SU-DHL-6 (cell line): ENCODE measurements at regions not wholly inside any gene's neighbourhood (a gene's known extent, or its start where the extent isn't known, plus 50 kb on each side); places are given as distances from the start of the nearest gene placed in this dataset.

ENCODE experiments used
- H2AFZ ChIP-seq: fragments of 200-600 bp; sonication (generic); 2 replicates; pipeline ENCODE4 v1.6.1; 2014; ENCODE audit warnings: low read depth, mild to moderate bottlenecking, moderate library complexity, mixed read lengths, antibody characterized with exemption, low read length; ENCODE audit not compliant: severe bottlenecking
- H3F3A ChIP-seq: fragments of 200-600 bp; shearing (Covaris generic); 2 replicates; pipeline ENCODE4 v1.6.0; 2016; ENCODE audit warnings: antibody characterized with exemption, mild to moderate bottlenecking; ENCODE audit not compliant: insufficient read depth
- H3K27ac ChIP-seq: fragments of 200-600 bp; sonication (generic); 2 replicates; pipeline ENCODE4 v1.5.1; 2016; ENCODE audit warnings: low read depth, mild to moderate bottlenecking, low read length, moderate library complexity, mixed read lengths
- H3K27me3 ChIP-seq: fragments of 200-600 bp; sonication (generic), shearing (Covaris generic); 2 replicates; pipeline ENCODE4 v1.6.0; 2014; ENCODE audit warnings: mild to moderate bottlenecking, low read length
- H3K36me3 ChIP-seq: fragments of 200-600 bp; sonication (generic); 2 replicates; pipeline ENCODE4 v1.6.1; 2014; ENCODE audit warnings: mild to moderate bottlenecking, low read length, mixed read lengths
- H3K4me2 ChIP-seq: fragments of 300-600, 200-600 bp; shearing (Covaris generic), sonication (generic); 2 replicates; pipeline ENCODE4 v1.6.0; 2014; ENCODE audit warnings: low read length, low read depth, mild to moderate bottlenecking; ENCODE audit not compliant: poor library complexity, severe bottlenecking
- H3K4me3 ChIP-seq: fragments of 200-600 bp; sonication (generic); 2 replicates; pipeline ENCODE4 v1.5.1; 2014; ENCODE audit warnings: antibody characterized with exemption, low read length, mild to moderate bottlenecking, mixed read lengths; ENCODE audit not compliant: insufficient read depth, poor library complexity, severe bottlenecking
- H3K79me2 ChIP-seq: fragments of 200-600 bp; sonication (generic); 2 replicates; pipeline ENCODE4 v1.6.1; 2014; ENCODE audit warnings: mild to moderate bottlenecking, low read length, moderate library complexity; ENCODE audit not compliant: insufficient read depth
- H3K9ac ChIP-seq: fragments of 200-600 bp; sonication (generic); 2 replicates; pipeline ENCODE4 v1.7.0; 2014; ENCODE audit warnings: mild to moderate bottlenecking, low read length
- H3K9me2 ChIP-seq: fragments of 200-600 bp; sonication (generic); replicated peaks from 2 replicates; pipeline ENCODE4 v1.6.1; 2014; ENCODE audit warnings: low read length; ENCODE audit not compliant: insufficient read depth
- H3K9me3 ChIP-seq: fragments of 200-600 bp; sonication (generic); 2 replicates; pipeline ENCODE4 v1.6.1; 2014; ENCODE audit warnings: low read length, mixed read lengths; ENCODE audit not compliant: insufficient read depth
- H4K20me1 ChIP-seq: fragments of 200-600 bp; sonication (generic); 2 replicates; pipeline ENCODE4 v1.6.1; 2014; ENCODE audit warnings: low read depth, mild to moderate bottlenecking, antibody characterized with exemption, low read length, moderate library complexity, mixed read lengths
- EZH2phosphoT487 ChIP-seq: fragments of 200-600 bp; sonication (generic), shearing (Covaris generic); conservative IDR thresholded peaks from 2 replicates; pipeline ENCODE4 v1.6.1; 2018; ENCODE audit warnings: mild to moderate bottlenecking, antibody characterized with exemption, low read length, moderate library complexity, mixed read lengths
- TF ChIP-seq, protein P1 (sequence below): fragments of 200-600 bp; sonication (generic); IDR thresholded peaks from one replicate; pipeline ENCODE4 v1.5.1; 2017; ENCODE audit warnings: antibody characterized with exemption, mild to moderate bottlenecking, low read length, moderate library complexity; ENCODE audit not compliant: insufficient read depth, poor library complexity, severe bottlenecking

DNA sequence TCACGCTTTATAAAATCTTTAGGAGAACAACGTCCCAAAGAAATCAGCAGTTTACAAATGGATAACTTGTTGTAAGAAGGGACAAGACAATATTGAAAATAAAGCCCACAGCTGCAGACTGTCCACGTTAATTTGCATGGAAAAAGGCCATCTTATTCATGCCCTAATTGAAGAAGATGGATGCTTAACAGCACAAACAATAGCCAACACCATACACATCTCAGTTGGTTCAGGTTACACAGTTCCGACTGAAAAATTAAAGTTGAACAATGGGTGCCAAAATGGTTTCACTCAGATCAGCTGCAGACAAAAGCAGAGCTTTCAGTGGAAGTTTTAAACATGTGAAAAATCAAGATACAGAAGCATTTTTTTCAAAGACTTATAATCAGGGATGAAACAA lies 314.2 kb downstream of the RAB38 start:
- no peak overlapping the region for H2AFZ ChIP-seq
- no peaks in the 10 kb centered on the region for H3K36me3 ChIP-seq
- no peaks in the 10 kb centered on the region for H3K79me2 ChIP-seq
- no peak overlapping the region for H3K4me2 ChIP-seq
- no peak for TF ChIP-seq EZH2phosphoT487
- TF ChIP-seq, protein P1, sequence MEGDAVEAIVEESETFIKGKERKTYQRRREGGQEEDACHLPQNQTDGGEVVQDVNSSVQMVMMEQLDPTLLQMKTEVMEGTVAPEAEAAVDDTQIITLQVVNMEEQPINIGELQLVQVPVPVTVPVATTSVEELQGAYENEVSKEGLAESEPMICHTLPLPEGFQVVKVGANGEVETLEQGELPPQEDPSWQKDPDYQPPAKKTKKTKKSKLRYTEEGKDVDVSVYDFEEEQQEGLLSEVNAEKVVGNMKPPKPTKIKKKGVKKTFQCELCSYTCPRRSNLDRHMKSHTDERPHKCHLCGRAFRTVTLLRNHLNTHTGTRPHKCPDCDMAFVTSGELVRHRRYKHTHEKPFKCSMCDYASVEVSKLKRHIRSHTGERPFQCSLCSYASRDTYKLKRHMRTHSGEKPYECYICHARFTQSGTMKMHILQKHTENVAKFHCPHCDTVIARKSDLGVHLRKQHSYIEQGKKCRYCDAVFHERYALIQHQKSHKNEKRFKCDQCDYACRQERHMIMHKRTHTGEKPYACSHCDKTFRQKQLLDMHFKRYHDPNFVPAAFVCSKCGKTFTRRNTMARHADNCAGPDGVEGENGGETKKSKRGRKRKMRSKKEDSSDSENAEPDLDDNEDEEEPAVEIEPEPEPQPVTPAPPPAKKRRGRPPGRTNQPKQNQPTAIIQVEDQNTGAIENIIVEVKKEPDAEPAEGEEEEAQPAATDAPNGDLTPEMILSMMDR = no peak
- H3K27me3 ChIP-seq = no peaks in the 10 kb centered on the region
- no peaks in the 10 kb centered on the region for H4K20me1 ChIP-seq
- no peaks in the 10 kb centered on the region for H3K9me2 ChIP-seq
- H3K27ac ChIP-seq = no peak overlapping the region
- no peak overlapping the region for H3K4me3 ChIP-seq
- H3K9ac ChIP-seq = no peak overlapping the region
- H3K9me3 ChIP-seq = no peaks in the 10 kb centered on the region
- no peaks in the 10 kb centered on the region for H3F3A ChIP-seq

DNA sequence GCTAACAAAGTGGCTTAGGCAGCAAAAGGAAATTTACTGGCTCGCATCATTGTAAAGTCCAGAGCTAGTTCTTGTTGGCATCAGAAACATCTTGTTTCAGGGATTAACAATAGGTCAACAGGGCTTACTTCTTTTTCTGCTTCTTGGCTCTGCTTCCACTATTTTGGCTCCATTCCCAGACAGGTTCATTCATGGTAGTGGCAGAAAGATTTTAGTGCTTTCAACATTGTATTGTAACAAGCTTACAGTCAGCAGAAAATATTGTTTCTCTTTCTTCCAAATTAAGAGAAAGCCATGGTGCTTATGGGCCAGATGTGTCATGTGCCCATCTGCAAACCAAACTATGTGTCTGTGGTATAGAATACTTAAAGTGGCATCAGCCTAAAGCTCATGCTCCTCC lies 315.6 kb downstream of the RAB38 start:
- no peaks in the 10 kb centered on the region for H3K27me3 ChIP-seq
- H3K9me3 ChIP-seq = no peaks in the 10 kb centered on the region
- H3K4me2 ChIP-seq = no peak overlapping the region
- TF ChIP-seq, protein P1 = no peak
- H2AFZ ChIP-seq = no peak overlapping the region
- H3K9ac ChIP-seq = no peak overlapping the region
- no peaks in the 10 kb centered on the region for H3F3A ChIP-seq
- no peaks in the 10 kb centered on the region for H3K79me2 ChIP-seq
- no peaks in the 10 kb centered on the region for H4K20me1 ChIP-seq
- no peaks in the 10 kb centered on the region for H3K36me3 ChIP-seq
- H3K27ac ChIP-seq = no peak overlapping the region
- H3K9me2 ChIP-seq = no peaks in the 10 kb centered on the region
- no peak overlapping the region for H3K4me3 ChIP-seq

DNA sequence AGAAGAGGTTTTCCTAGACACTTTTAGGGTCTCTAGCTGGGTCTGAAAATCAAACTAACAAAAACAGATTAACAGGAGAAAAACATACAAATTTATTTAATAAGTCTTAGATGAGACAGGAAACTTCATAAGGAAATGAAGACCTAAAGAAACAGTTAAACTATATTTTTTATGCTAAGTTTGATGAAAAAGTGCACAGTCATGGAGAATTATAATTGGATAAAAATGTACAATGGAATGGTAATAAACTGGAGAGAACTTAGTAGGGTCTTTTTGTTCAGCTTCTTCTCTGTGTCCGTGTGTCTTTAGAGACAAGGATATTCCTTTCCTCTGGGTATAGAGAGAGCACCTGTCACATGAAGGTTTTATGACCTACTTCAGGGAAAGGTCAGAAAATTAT lies 323.4 kb downstream of the RAB38 start:
- no peak overlapping the region for H3K4me3 ChIP-seq
- no peaks in the 10 kb centered on the region for H4K20me1 ChIP-seq
- H3K27ac ChIP-seq = no peak overlapping the region
- no peak overlapping the region for H2AFZ ChIP-seq
- H3K9ac ChIP-seq = no peak overlapping the region
- H3K4me2 ChIP-seq = no peak overlapping the region
- H3K9me3 ChIP-seq = no peaks in the 10 kb centered on the region
- no peaks in the 10 kb centered on the region for H3K27me3 ChIP-seq
- H3K9me2 ChIP-seq = no peaks in the 10 kb centered on the region
- no peak for TF ChIP-seq EZH2phosphoT487
- TF ChIP-seq, protein P1 = no peak
- H3F3A ChIP-seq = no peaks in the 10 kb centered on the region
- no peaks in the 10 kb centered on the region for H3K79me2 ChIP-seq
- H3K36me3 ChIP-seq = no peaks in the 10 kb centered on the region

DNA sequence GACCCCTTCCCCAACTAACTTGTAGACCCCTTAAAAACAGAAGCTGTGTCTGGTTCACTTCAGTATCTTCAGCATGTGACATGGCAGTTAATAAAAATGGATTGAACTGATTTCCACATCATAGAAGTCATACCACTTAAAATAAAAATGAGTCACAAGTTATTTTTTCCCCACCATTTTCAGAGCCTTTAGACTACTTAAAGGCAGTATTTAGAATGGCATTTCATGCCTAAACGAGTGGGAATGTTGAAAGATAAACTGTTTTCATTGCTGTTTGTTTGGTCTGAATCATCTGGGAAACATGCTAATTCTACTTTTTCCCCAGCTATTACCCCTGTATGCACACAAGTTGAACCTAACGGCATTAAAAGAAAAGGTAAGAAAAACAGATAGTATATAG lies 324.0 kb downstream of the RAB38 start:
- no peaks in the 10 kb centered on the region for H3K9me3 ChIP-seq
- no peaks in the 10 kb centered on the region for H3K79me2 ChIP-seq
- no peaks in the 10 kb centered on the region for H3K27me3 ChIP-seq
- no peaks in the 10 kb centered on the region for H3F3A ChIP-seq
- no peaks in the 10 kb centered on the region for H3K9me2 ChIP-seq
- no peak overlapping the region for H3K4me2 ChIP-seq
- H3K36me3 ChIP-seq = no peaks in the 10 kb centered on the region
- no peak overlapping the region for H3K27ac ChIP-seq
- no peak overlapping the region for H3K9ac ChIP-seq
- H2AFZ ChIP-seq = no peak overlapping the region
- H4K20me1 ChIP-seq = no peaks in the 10 kb centered on the region
- TF ChIP-seq, protein P1 = no peak
- no peak for TF ChIP-seq EZH2phosphoT487
- H3K4me3 ChIP-seq = no peak overlapping the region
